ENCODE measurements at regions not wholly inside any gene's neighbourhood (a gene's known extent, or its start where the extent isn't known, plus 50 kb on each side); places are given as distances from the start of the nearest gene placed in this dataset.

GRCh38 chr9:119794836-119795235, 425.6 kb upstream of the BRINP1 start:
- Histone ChIP-seq H2AFZ (ENCODE audit: low read depth, low read length) (no peak overlapping the region), H3K27me3 (ENCODE audit: control insufficient read depth in 2 of 2, insufficient read depth in 2 of 2, low read length in 2 of 2) (no peaks in the 10 kb centered on the region), H3K4me2 (ENCODE audit: insufficient read depth, low read length) (no peak overlapping the region), H3K4me3 (replicated peaks in 1 of 3; ENCODE audit: insufficient read depth in 1 of 3, low read depth in 1 of 3, low read length in 3 of 3) (no peak overlapping the region), H3K9ac (replicated peaks; ENCODE audit: extremely low read depth, insufficient read depth, low read length) (no peak overlapping the region), H3K9me1 (replicated peaks; ENCODE audit: control insufficient read depth, extremely low read depth, insufficient read depth, low read length) (no peaks in the 10 kb centered on the region), H4K20me1 (replicated peaks; ENCODE audit: control insufficient read depth, extremely low read depth, insufficient read depth, low read length) (no peaks in the 10 kb centered on the region), H3K4me1 (ENCODE audit: control insufficient read depth, extremely low read depth, insufficient read depth, low read length) (no peaks in the 10 kb centered on the region), H3K9me3 (replicated peaks; ENCODE audit: control insufficient read depth, insufficient read depth, low read length) (peaks cover 6% of the 10 kb centered on the region), H3K79me2 (ENCODE audit: control insufficient read depth, insufficient read depth, low read length) (no peaks in the 10 kb centered on the region), H3K27ac (ENCODE audit: insufficient read depth, low read depth, low read length) (no peak overlapping the region), H3K36me3 (ENCODE audit: control insufficient read depth in 2 of 2, extremely low read depth in 1 of 2, insufficient read depth in 2 of 2, low read length in 2 of 2) (no peaks in the 10 kb centered on the region)
- TF ChIP-seq EZH2 (IDR thresholded peaks at IDR 0.05; ENCODE audit: borderline replicate concordance, low read depth, low read length, severe bottlenecking), result no peak
- no peak for TF ChIP-seq JUN (IDR thresholded peaks at IDR 0.05; ENCODE audit: borderline replicate concordance, insufficient read depth, insufficient read length, low read depth)
- no peak for TF ChIP-seq MYC (IDR thresholded peaks at IDR 0.05; ENCODE audit: low read depth, low read length)
- TF ChIP-seq, protein P1, sequence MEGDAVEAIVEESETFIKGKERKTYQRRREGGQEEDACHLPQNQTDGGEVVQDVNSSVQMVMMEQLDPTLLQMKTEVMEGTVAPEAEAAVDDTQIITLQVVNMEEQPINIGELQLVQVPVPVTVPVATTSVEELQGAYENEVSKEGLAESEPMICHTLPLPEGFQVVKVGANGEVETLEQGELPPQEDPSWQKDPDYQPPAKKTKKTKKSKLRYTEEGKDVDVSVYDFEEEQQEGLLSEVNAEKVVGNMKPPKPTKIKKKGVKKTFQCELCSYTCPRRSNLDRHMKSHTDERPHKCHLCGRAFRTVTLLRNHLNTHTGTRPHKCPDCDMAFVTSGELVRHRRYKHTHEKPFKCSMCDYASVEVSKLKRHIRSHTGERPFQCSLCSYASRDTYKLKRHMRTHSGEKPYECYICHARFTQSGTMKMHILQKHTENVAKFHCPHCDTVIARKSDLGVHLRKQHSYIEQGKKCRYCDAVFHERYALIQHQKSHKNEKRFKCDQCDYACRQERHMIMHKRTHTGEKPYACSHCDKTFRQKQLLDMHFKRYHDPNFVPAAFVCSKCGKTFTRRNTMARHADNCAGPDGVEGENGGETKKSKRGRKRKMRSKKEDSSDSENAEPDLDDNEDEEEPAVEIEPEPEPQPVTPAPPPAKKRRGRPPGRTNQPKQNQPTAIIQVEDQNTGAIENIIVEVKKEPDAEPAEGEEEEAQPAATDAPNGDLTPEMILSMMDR (IDR thresholded peaks at IDR 0.05; ENCODE audit: extremely low read depth in 1 of 2, insufficient read depth in 1 of 2, low read depth in 1 of 2, low read length in 2 of 2), result no peak
- TF ChIP-seq FOS (IDR thresholded peaks at IDR 0.05; ENCODE audit: borderline replicate concordance, insufficient read depth, low read length), result no peak
- no peak for TF ChIP-seq POLR2A (IDR thresholded peaks at IDR 0.05; ENCODE audit: low read depth, low read length)
- TF ChIP-seq, protein P2, sequence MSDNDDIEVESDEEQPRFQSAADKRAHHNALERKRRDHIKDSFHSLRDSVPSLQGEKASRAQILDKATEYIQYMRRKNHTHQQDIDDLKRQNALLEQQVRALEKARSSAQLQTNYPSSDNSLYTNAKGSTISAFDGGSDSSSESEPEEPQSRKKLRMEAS (IDR thresholded peaks at IDR 0.05; ENCODE audit: insufficient read depth, insufficient read length), result no peak
- no peak for TF ChIP-seq POLR2AphosphoS5 (IDR thresholded peaks at IDR 0.05; ENCODE audit: insufficient read depth, low read depth, low read length)
- TF ChIP-seq GATA2 (IDR thresholded peaks at IDR 0.05; ENCODE audit: insufficient read depth, insufficient read length, low read depth, low read length), result no peak
- DNase-seq (ENCODE audit: low read depth, low spot score) (no peak), FAIRE-seq (no peak)
- dilution Hi-C loops (cut with MboI; ENCODE audit: extremely low pct_ligation_motif_present, low sequenced_read_pairs), result no loop called here
- BruUV-seq (replicated peaks), result no TSS peak
- ChIA-PET POLR2A (no interaction called here), CTCF (no interaction called here)
- intact Hi-C loops (cut with micrococcal nuclease), result no loop called here

Data from endothelial cell of umbilical vein (primary cell).